ENCODE measurements at regions not wholly inside any gene's neighbourhood (a gene's known extent, or its start where the extent isn't known, plus 50 kb on each side); places are given as distances from the start of the nearest gene placed in this dataset.

- TF ChIP-seq CTCF (IDR thresholded peaks at IDR 0.05; ENCODE audit: extremely low read depth in 1 of 2, insufficient read depth in 1 of 2, low read depth in 1 of 2, low read length in 2 of 2) = no peak
- TF ChIP-seq MAX (IDR thresholded peaks at IDR 0.05; ENCODE audit: insufficient read depth, insufficient read length) = no peak
- no peak for TF ChIP-seq GATA2 (IDR thresholded peaks at IDR 0.05; ENCODE audit: insufficient read depth, insufficient read length, low read depth, low read length)
- no peak for TF ChIP-seq EZH2 (IDR thresholded peaks at IDR 0.05; ENCODE audit: borderline replicate concordance, low read depth, low read length, severe bottlenecking)
- no peak for TF ChIP-seq POLR2A (IDR thresholded peaks at IDR 0.05; ENCODE audit: low read depth, low read length)
Observed at GRCh38 chr16:80327740-80328139, 213.1 kb upstream of the DYNLRB2 start.

All from endothelial cell of umbilical vein (primary cell).